SK-N-SH treated with all-trans-retinoic acid at 6 μM for 48 hours (cell line): ENCODE measurements at regions not wholly inside any gene's neighbourhood (a gene's known extent, or its start where the extent isn't known, plus 50 kb on each side); places are given as distances from the start of the nearest gene placed in this dataset.

ENCODE experiments used
- ARNTL ChIP-seq: fragments of 450-650 bp; formaldehyde crosslinking; IDR thresholded peaks from 2 replicates; pipeline ENCODE4 v1.5.0; 2020; ENCODE audit warnings: low read depth, mild to moderate bottlenecking, moderate library complexity, borderline replicate concordance
- CSDC2 ChIP-seq: fragments of 250-450 bp; sonication (Bioruptor Pico); IDR thresholded peaks from 2 replicates; pipeline ENCODE4 v1.5.0; 2020; ENCODE audit warnings: mild to moderate bottlenecking, moderate library complexity
- ESRRG ChIP-seq: fragments of 250-450 bp; sonication (Bioruptor Pico); IDR thresholded peaks from 2 replicates; pipeline ENCODE4 v1.6.1; 2021; ENCODE audit warnings: mild to moderate bottlenecking
- PATZ1 ChIP-seq: fragments of 250-450 bp; sonication (Bioruptor Pico); IDR thresholded peaks from 2 replicates; pipeline ENCODE4 v1.8.0; 2020; ENCODE audit warnings: mild to moderate bottlenecking, moderate library complexity, borderline replicate concordance
- RARB ChIP-seq: fragments of 250-450 bp; sonication (Bioruptor Pico); IDR thresholded peaks from 2 replicates; pipeline ENCODE4 v1.8.0; 2021; ENCODE audit warnings: mild to moderate bottlenecking, moderate library complexity
- TCF4 ChIP-seq: fragments of 250-450 bp; sonication (Bioruptor Pico); IDR thresholded peaks from 2 replicates; pipeline ENCODE4 v1.8.0; 2021; ENCODE audit warnings: mild to moderate bottlenecking, moderate library complexity, borderline replicate concordance
- ZFP30 ChIP-seq: fragments of 450-650 bp; formaldehyde crosslinking; IDR thresholded peaks from 2 replicates; pipeline ENCODE4 v1.5.0; 2022; ENCODE audit warnings: mild to moderate bottlenecking, moderate library complexity

- TF ChIP-seq ZFP30 (CRISPR knock-in tag) (no peak), RARB (CRISPR knock-in tag) (no peak), CSDC2 (no peak), TCF4 (CRISPR knock-in tag) (no peak), PATZ1 (CRISPR knock-in tag) (no peak), ESRRG (no peak), ARNTL (CRISPR knock-in tag) (no peak)
These were observed 80.9 kb upstream of the SHH start for GRCh38 chr7:155893176-155893575.
